ENCODE measurements at regions not wholly inside any gene's neighbourhood (a gene's known extent, or its start where the extent isn't known, plus 50 kb on each side); places are given as distances from the start of the nearest gene placed in this dataset.

DNA sequence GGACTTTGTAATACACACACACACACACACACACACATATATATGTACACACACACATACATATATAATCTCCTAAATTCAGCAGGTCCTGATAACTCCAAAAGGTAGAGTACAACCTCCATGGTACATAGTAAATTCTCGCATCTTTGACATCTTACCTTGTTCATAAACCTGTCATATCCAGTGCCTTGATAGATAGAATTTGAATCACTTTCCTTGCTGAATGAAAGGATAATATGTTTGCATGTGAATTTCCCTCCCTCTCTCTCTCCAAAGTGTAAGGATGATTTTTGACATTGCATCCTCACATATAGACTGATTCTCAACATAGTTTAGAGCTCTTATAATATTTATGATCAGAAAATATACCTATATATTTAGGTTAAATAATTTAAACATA, 567.1 kb upstream of the ADGRL2 start:
- no peaks in the 10 kb centered on the region for H3K36me3 ChIP-seq (replicated peaks in 1 of 2; ENCODE audit: control insufficient read depth in 1 of 2, insufficient read depth in 2 of 2, low read length in 2 of 2)
- H3K4me3 ChIP-seq (replicated peaks in 1 of 3; ENCODE audit: insufficient read depth in 1 of 3, low read depth in 2 of 3, low read length in 3 of 3), result no peak overlapping the region
- TF ChIP-seq, protein P1, sequence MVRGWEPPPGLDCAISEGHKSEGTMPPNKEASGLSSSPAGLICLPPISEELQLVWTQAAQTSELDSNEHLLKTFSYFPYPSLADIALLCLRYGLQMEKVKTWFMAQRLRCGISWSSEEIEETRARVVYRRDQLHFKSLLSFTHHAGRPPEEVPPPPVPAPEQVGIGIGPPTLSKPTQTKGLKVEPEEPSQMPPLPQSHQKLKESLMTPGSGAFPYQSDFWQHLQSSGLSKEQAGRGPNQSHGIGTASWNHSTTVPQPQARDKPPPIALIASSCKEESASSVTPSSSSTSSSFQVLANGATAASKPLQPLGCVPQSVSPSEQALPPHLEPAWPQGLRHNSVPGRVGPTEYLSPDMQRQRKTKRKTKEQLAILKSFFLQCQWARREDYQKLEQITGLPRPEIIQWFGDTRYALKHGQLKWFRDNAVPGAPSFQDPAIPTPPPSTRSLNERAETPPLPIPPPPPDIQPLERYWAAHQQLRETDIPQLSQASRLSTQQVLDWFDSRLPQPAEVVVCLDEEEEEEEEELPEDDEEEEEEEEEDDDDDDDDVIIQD (CRISPR knock-in tag; IDR thresholded peaks at IDR 0.05; ENCODE audit: low read depth), result no peak
- TF ChIP-seq ZNF33B (CRISPR knock-in tag; IDR thresholded peaks at IDR 0.05) (no peak), POGZ (CRISPR knock-in tag; IDR thresholded peaks at IDR 0.05) (no peak), ZNF709 (CRISPR knock-in tag; IDR thresholded peaks at IDR 0.05) (no peak), ZFP36L2 (CRISPR knock-in tag; IDR thresholded peaks at IDR 0.05) (no peak), RFX5 (IDR thresholded peaks at IDR 0.05; ENCODE audit: low read depth, low read length) (no peak), NCOA2 (CRISPR knock-in tag; IDR thresholded peaks at IDR 0.05) (no peak), ZNF772 (CRISPR knock-in tag; IDR thresholded peaks at IDR 0.05) (no peak), PLRG1 (conservative IDR thresholded peaks at IDR 0.05) (no peak), ZNF292 (CRISPR knock-in tag; IDR thresholded peaks at IDR 0.05; ENCODE audit: borderline replicate concordance, low read depth) (no peak), ZNF496 (CRISPR knock-in tag; IDR thresholded peaks at IDR 0.05; ENCODE audit: insufficient replicate concordance) (no peak), ATRX (CRISPR knock-in tag; IDR thresholded peaks at IDR 0.05; ENCODE audit: borderline replicate concordance) (no peak)
- TF ChIP-seq, protein P2, sequence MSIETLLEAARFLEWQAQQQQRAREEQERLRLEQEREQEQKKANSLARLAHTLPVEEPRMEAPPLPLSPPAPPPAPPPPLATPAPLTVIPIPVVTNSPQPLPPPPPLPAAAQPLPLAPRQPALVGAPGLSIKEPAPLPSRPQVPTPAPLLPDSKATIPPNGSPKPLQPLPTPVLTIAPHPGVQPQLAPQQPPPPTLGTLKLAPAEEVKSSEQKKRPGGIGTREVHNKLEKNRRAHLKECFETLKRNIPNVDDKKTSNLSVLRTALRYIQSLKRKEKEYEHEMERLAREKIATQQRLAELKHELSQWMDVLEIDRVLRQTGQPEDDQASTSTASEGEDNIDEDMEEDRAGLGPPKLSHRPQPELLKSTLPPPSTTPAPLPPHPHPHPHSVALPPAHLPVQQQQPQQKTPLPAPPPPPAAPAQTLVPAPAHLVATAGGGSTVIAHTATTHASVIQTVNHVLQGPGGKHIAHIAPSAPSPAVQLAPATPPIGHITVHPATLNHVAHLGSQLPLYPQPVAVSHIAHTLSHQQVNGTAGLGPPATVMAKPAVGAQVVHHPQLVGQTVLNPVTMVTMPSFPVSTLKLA (IDR thresholded peaks at IDR 0.05), result no peak
- TF ChIP-seq, protein P3, sequence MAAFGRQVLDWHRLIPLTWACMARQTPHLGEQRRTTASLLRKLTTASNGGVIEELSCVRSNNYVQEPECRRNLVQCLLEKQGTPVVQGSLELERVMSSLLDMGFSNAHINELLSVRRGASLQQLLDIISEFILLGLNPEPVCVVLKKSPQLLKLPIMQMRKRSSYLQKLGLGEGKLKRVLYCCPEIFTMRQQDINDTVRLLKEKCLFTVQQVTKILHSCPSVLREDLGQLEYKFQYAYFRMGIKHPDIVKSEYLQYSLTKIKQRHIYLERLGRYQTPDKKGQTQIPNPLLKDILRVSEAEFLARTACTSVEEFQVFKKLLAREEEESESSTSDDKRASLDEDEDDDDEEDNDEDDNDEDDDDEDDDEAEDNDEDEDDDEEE (CRISPR knock-in tag; IDR thresholded peaks at IDR 0.05), result no peak
- TF ChIP-seq, protein P4, sequence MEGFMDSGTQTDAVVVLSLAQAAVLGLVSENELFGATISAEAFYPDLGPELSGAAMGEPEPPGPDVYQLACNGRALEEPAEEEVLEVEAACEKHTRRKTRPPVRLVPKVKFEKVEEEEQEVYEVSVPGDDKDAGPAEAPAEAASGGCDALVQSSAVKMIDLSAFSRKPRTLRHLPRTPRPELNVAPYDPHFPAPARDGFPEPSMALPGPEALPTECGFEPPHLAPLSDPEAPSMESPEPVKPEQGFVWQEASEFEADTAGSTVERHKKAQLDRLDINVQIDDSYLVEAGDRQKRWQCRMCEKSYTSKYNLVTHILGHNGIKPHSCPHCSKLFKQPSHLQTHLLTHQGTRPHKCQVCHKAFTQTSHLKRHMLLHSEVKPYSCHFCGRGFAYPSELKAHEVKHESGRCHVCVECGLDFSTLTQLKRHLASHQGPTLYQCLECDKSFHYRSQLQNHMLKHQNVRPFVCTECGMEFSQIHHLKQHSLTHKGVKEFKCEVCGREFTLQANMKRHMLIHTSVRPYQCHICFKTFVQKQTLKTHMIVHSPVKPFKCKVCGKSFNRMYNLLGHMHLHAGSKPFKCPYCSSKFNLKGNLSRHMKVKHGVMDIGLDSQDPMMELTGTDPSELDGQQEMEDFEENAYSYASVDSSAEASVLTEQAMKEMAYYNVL (CRISPR knock-in tag; IDR thresholded peaks at IDR 0.05; ENCODE audit: borderline replicate concordance), result no peak
- ChIA-PET POLR2A (no interaction called here), CTCF (ENCODE audit: low intra/inter-chr PET ratio, low total read pairs) (no interaction called here)
- 0% methylated on average over 1 of the region's 1 CpG for WGBS (ENCODE audit: low lambda C conversion rate)
- no peaks in the 10 kb centered on the region for H4K20me1 ChIP-seq (ENCODE audit: insufficient read depth, low read length)
- intact Hi-C loops (cut with micrococcal nuclease; ENCODE audit: unreplicated experiment), result no loop called here
- no peaks in the 10 kb centered on the region for H3K79me2 ChIP-seq (ENCODE audit: insufficient read depth, low read length)
- H3K9ac ChIP-seq (ENCODE audit: insufficient read depth, low read depth, low read length), result no peak overlapping the region
- FAIRE-seq (no peak), ATAC-seq (no peak), DNase-seq (ENCODE audit: low spot score) (no peak)
- H2AFZ ChIP-seq (ENCODE audit: low read length), result no peak overlapping the region
- in situ Hi-C loops (cut with HindIII; ENCODE audit: extremely low pct_ligation_motif_present, low pct_unique_long_range_greater_than_20kb), result no loop called here
- no TSS peak for BruUV-seq (replicated peaks)
- H3K9me3 ChIP-seq (ENCODE audit: low read length), result peaks cover 19% of the 10 kb centered on the region
- no peaks in the 10 kb centered on the region for H3K27me3 ChIP-seq (ENCODE audit: control insufficient read depth in 1 of 2, insufficient read depth in 2 of 2, low read length in 2 of 2)
- H3K27ac ChIP-seq (ENCODE audit: extremely low read length, insufficient read depth, low read length), result no peak overlapping the region
- no peaks in the 10 kb centered on the region for H3K4me1 ChIP-seq (ENCODE audit: insufficient read depth, low read length)
- H3K4me2 ChIP-seq (ENCODE audit: low read depth, low read length), result no peak overlapping the region

All from HepG2 (cell line).